ENCODE measurements at regions not wholly inside any gene's neighbourhood (a gene's known extent, or its start where the extent isn't known, plus 50 kb on each side); places are given as distances from the start of the nearest gene placed in this dataset.

GRCh38 chr13:104114101-104114500 lies 1047.9 kb upstream of the SLC10A2 start:
- Histone ChIP-seq H3K36me3 (no peaks in the 10 kb centered on the region), H3K4me1 (ENCODE audit: control insufficient read depth in 1 of 2, insufficient read depth in 1 of 2, low read depth in 1 of 2, low read length in 1 of 2) (no peaks in the 10 kb centered on the region), H3K27ac (no peak overlapping the region), H3K4me3 (ENCODE audit: low read depth in 1 of 2, low read length in 1 of 2) (no peak overlapping the region), H3K27me3 (no peaks in the 10 kb centered on the region), H3K9me3 (no peaks in the 10 kb centered on the region)
- TF ChIP-seq CTCF (IDR thresholded peaks at IDR 0.05) = no peak

- TF ChIP-seq CTCF (IDR thresholded peaks at IDR 0.05) = no peak
- no peak overlapping the region for H3K27ac ChIP-seq
- H3K4me3 ChIP-seq (ENCODE audit: low read depth in 1 of 2, low read length in 1 of 2) = no peak overlapping the region
- H3K9me3 ChIP-seq = no peaks in the 10 kb centered on the region
- H3K36me3 ChIP-seq = no peaks in the 10 kb centered on the region
- H3K27me3 ChIP-seq = no peaks in the 10 kb centered on the region
- H3K4me1 ChIP-seq (ENCODE audit: control insufficient read depth in 1 of 2, insufficient read depth in 1 of 2, low read depth in 1 of 2, low read length in 1 of 2) = no peaks in the 10 kb centered on the region
Observed at GRCh38 chr13:104111031-104111430, 1044.8 kb upstream of the SLC10A2 start.

- Histone ChIP-seq H3K9me3 (no peaks in the 10 kb centered on the region), H3K4me3 (ENCODE audit: low read depth in 1 of 2, low read length in 1 of 2) (no peak overlapping the region), H3K4me1 (ENCODE audit: control insufficient read depth in 1 of 2, insufficient read depth in 1 of 2, low read depth in 1 of 2, low read length in 1 of 2) (no peaks in the 10 kb centered on the region), H3K27ac (no peak overlapping the region), H3K36me3 (no peaks in the 10 kb centered on the region), H3K27me3 (no peaks in the 10 kb centered on the region)
- TF ChIP-seq CTCF (IDR thresholded peaks at IDR 0.05) = no peak
Observed at GRCh38 chr13:104106705-104107393, 1040.6 kb upstream of the SLC10A2 start.

- Histone ChIP-seq H3K27ac (no peak overlapping the region), H3K4me1 (ENCODE audit: control insufficient read depth in 1 of 2, insufficient read depth in 1 of 2, low read depth in 1 of 2, low read length in 1 of 2) (no peaks in the 10 kb centered on the region), H3K4me3 (ENCODE audit: low read depth in 1 of 2, low read length in 1 of 2) (no peak overlapping the region), H3K9me3 (no peaks in the 10 kb centered on the region), H3K27me3 (no peaks in the 10 kb centered on the region), H3K36me3 (no peaks in the 10 kb centered on the region)
- no peak for TF ChIP-seq CTCF (IDR thresholded peaks at IDR 0.05)
Observed at GRCh38 chr13:104105418-104106355, 1039.5 kb upstream of the SLC10A2 start.

GRCh38 chr13:104099750-104100149 lies 1033.5 kb upstream of the SLC10A2 start:
- Histone ChIP-seq H3K27ac (no peak overlapping the region), H3K36me3 (no peaks in the 10 kb centered on the region), H3K4me1 (ENCODE audit: control insufficient read depth in 1 of 2, insufficient read depth in 1 of 2, low read depth in 1 of 2, low read length in 1 of 2) (no peaks in the 10 kb centered on the region), H3K9me3 (peaks cover 5% of the 10 kb centered on the region), H3K27me3 (no peaks in the 10 kb centered on the region), H3K4me3 (ENCODE audit: low read depth in 1 of 2, low read length in 1 of 2) (no peak overlapping the region)
- no peak for TF ChIP-seq CTCF (IDR thresholded peaks at IDR 0.05)

Measured in neutrophil (primary cell).